SK-N-MC (cell line): ENCODE measurements at regions not wholly inside any gene's neighbourhood (a gene's known extent, or its start where the extent isn't known, plus 50 kb on each side); places are given as distances from the start of the nearest gene placed in this dataset.

Source experiments
- EZH2 ChIP-seq: fragments of 200-600 bp; sonication (generic); IDR thresholded peaks from one replicate; pipeline ENCODE4 v1.6.1; 2017; ENCODE audit warnings: antibody characterized with exemption
- FOXP2 ChIP-seq: optimal IDR thresholded peaks from 2 replicates; pipeline ENCODE3; 2011; ENCODE audit warnings: mild to moderate bottlenecking, moderate library complexity; ENCODE audit not compliant: insufficient read depth; ENCODE audit errors: extremely low read length, control extremely low read depth
- POLR2AphosphoS5 ChIP-seq: IDR thresholded peaks from 2 replicates; pipeline ENCODE4 v1.6.1; 2012; ENCODE audit warnings: mild to moderate bottlenecking, low read depth, low read length, borderline replicate concordance

- no peak for TF ChIP-seq POLR2AphosphoS5
- no peak for TF ChIP-seq EZH2
- TF ChIP-seq FOXP2: no peak
Observed at GRCh38 chr1:213388199-213388598, 337.2 kb downstream of the RPS6KC1 start.
